HepG2 (cell line): ENCODE measurements at regions not wholly inside any gene's neighbourhood (a gene's known extent, or its start where the extent isn't known, plus 50 kb on each side); places are given as distances from the start of the nearest gene placed in this dataset.

Experiments
- ATAC-seq: fragments of 200-7000 bp; cut with Tn5 transposase; 3 replicates; pipeline ENCODE4 v1.9.1; 2020; ENCODE audit warnings: mild to moderate bottlenecking, moderate library complexity
- BruUV-seq: library from RNA; stranded (reverse); fragments of 400-500 nt; replicated peaks from 2 replicates; lab custom pipeline; 2021; lab: Mats Ljungman, UMichigan
- CTCF ChIA-PET: fragments of 300-600 bp; formaldehyde crosslinking; extraction: SDS; loops from one replicate; lab custom pipeline; 2021; ENCODE audit warnings: low total read pairs, inconsistent platforms, low intra/inter-chr PET ratio; lab: Yijun Ruan, JAX
- POLR2A ChIA-PET: fragments of 350-600 bp; sonication (Branson Sonifier 250); formaldehyde crosslinking; loops from one replicate; lab custom pipeline; 2020; ENCODE audit warnings: antibody characterized with exemption, inconsistent platforms; lab: Yijun Ruan, JAX
- DNase-seq: peaks from one replicate; pipeline ENCODE4 v3.0.0-alpha.2; 2015; ENCODE audit warnings: low spot score
- FAIRE-seq: peaks from 3 replicates; lab custom pipeline; 2011; peaks lifted over from hg19 to GRCh38; lab: Jason Lieb, UNC
- H2AFZ ChIP-seq: one replicate; pipeline ENCODE4 v1.6.1; 2011; ENCODE audit warnings: low read length, inconsistent platforms
- H3K27ac ChIP-seq: fragments of 300-600 bp; 3 replicates; pipeline ENCODE4 v1.8.0; 2011; ENCODE audit warnings: mixed run types, mild to moderate bottlenecking, mixed read lengths, low read length, inconsistent platforms; ENCODE audit not compliant: insufficient read depth; ENCODE audit errors: extremely low read length
- H3K27me3 ChIP-seq, 2 experiments: fragments of 200-600 bp in 1 of 2; 2 replicates in 1 of 2; 3 replicates in 1 of 2; pipeline versions ENCODE4 v1.6.0 to v1.8.0; 2011; ENCODE audit warnings: low read length in 2 of 2, mild to moderate bottlenecking in 2 of 2, moderate library complexity in 2 of 2, inconsistent platforms in 1 of 2; ENCODE audit not compliant: insufficient read depth in 2 of 2, control insufficient read depth in 1 of 2
- H3K36me3 ChIP-seq, 2 experiments: fragments of 200-600 bp in 1 of 2; replicated peaks in 1 of 2; 2 replicates in 1 of 2; 3 replicates in 1 of 2; pipeline versions ENCODE4 v1.5.1 to v1.8.0; 2011; ENCODE audit warnings: low read length in 2 of 2, inconsistent platforms in 1 of 2; ENCODE audit not compliant: insufficient read depth in 2 of 2, control insufficient read depth in 1 of 2
- H3K4me1 ChIP-seq: 2 replicates; pipeline ENCODE4 v1.5.1; 2012; ENCODE audit warnings: low read length, inconsistent platforms; ENCODE audit not compliant: insufficient read depth
- H3K4me2 ChIP-seq: 2 replicates; pipeline ENCODE4 v1.6.0; 2011; ENCODE audit warnings: low read depth, low read length, inconsistent platforms
- H3K4me3 ChIP-seq, 3 experiments: fragments of 200-600 bp in 1 of 3; sonication (generic), shearing (Covaris generic) in 1 of 3; replicated peaks in 1 of 3; 2 replicates each; pipeline ENCODE4 v1.5.1; 2011 to 2016; ENCODE audit warnings: low read length in 3 of 3, inconsistent platforms in 2 of 3, low read depth in 2 of 3, mild to moderate bottlenecking in 2 of 3, control low read depth in 1 of 3, mixed read lengths in 1 of 3; ENCODE audit not compliant: insufficient read depth in 1 of 3
- H3K79me2 ChIP-seq: one replicate; pipeline ENCODE4 v1.6.1; 2011; ENCODE audit warnings: low read length, inconsistent platforms; ENCODE audit not compliant: insufficient read depth
- H3K9ac ChIP-seq: 2 replicates; pipeline ENCODE4 v1.6.0; 2011; ENCODE audit warnings: mild to moderate bottlenecking, low read depth, low read length, inconsistent platforms; ENCODE audit not compliant: insufficient read depth
- H3K9me3 ChIP-seq: 2 replicates; pipeline ENCODE4 v1.5.1; 2012; ENCODE audit warnings: mild to moderate bottlenecking, low read length
- H4K20me1 ChIP-seq: 2 replicates; pipeline ENCODE4 v1.6.0; 2011; ENCODE audit warnings: inconsistent platforms, mild to moderate bottlenecking, low read length, moderate library complexity; ENCODE audit not compliant: insufficient read depth
- CREBL2 ChIP-seq: sonication (generic); formaldehyde crosslinking; IDR thresholded peaks from 2 replicates; pipeline ENCODE4 v1.8.1; 2023; ENCODE audit warnings: missing genetic modification reagents, mild to moderate bottlenecking, borderline replicate concordance
- ETS1 ChIP-seq: sonication (generic); formaldehyde crosslinking; IDR thresholded peaks from 2 replicates; pipeline ENCODE4 v1.4.0; 2020; ENCODE audit warnings: missing genetic modification reagents
- MED1 ChIP-seq: sonication (generic); formaldehyde crosslinking; IDR thresholded peaks from 2 replicates; pipeline ENCODE4 v1.4.0; 2020; ENCODE audit warnings: missing genetic modification reagents
- NRL ChIP-seq: sonication (generic); formaldehyde crosslinking; IDR thresholded peaks from 2 replicates; pipeline ENCODE4 v1.5.0; 2020; ENCODE audit warnings: missing genetic modification reagents, mild to moderate bottlenecking, moderate library complexity, borderline replicate concordance
- RARA ChIP-seq: IDR thresholded peaks from 2 replicates; pipeline ENCODE4 v1.6.1; 2016; ENCODE audit warnings: missing genetic modification reagents, missing compliant biosample characterization
- REPIN1 ChIP-seq: sonication (generic); formaldehyde crosslinking; IDR thresholded peaks from 2 replicates; pipeline ENCODE4 v1.8.0; 2022; ENCODE audit warnings: missing genetic modification reagents, low read depth, mild to moderate bottlenecking, borderline replicate concordance
- SALL2 ChIP-seq: sonication (generic); formaldehyde crosslinking; IDR thresholded peaks from 2 replicates; pipeline ENCODE4 v1.8.1; 2023; ENCODE audit warnings: mild to moderate bottlenecking, missing genetic modification reagents, inconsistent platforms
- TERF1 ChIP-seq: sonication (generic); formaldehyde crosslinking; IDR thresholded peaks from 2 replicates; pipeline ENCODE4 v1.8.0; 2022; ENCODE audit warnings: mild to moderate bottlenecking, missing genetic modification reagents, moderate library complexity
- ZBTB42 ChIP-seq: sonication (generic); formaldehyde crosslinking; IDR thresholded peaks from 2 replicates; pipeline ENCODE4 v1.5.0; 2020; ENCODE audit warnings: mild to moderate bottlenecking, missing genetic modification reagents
- ZNF550 ChIP-seq: sonication (generic); formaldehyde crosslinking; IDR thresholded peaks from 2 replicates; pipeline ENCODE4 v1.4.0; 2020; ENCODE audit warnings: mild to moderate bottlenecking, missing genetic modification reagents, borderline replicate concordance
- WGBS: methylation state at CpG from one replicate; pipeline ENCODE4 v1.1.6; 2017; ENCODE audit warnings: low lambda C conversion rate; 5-methylcytosine and 5-hydroxymethylcytosine counted together
- in situ Hi-C: cut with HindIII; loops from 2 replicates; pipeline ENCODE4 v1.10.0; 2017; ENCODE audit warnings: low pct_unique_long_range_greater_than_20kb; ENCODE audit not compliant: extremely low pct_ligation_motif_present
- intact Hi-C: fragments of 100-400 bp; cut with micrococcal nuclease; formaldehyde crosslinking; loops from one replicate; pipeline ENCODE4 v1.10.0; 2022; ENCODE audit not compliant: unreplicated experiment

GRCh38 chr9:69986970-69987369 lies 56.7 kb upstream of the MAMDC2 start:
- ATAC-seq (no peak), DNase-seq (no peak), FAIRE-seq (no peak)
- intact Hi-C loops (no loop called here), in situ Hi-C loops (no loop called here)
- H3K4me3 ChIP-seq: no peak overlapping the region
- no peak overlapping the region for H3K9ac ChIP-seq
- H3K4me2 ChIP-seq: no peak overlapping the region
- H3K36me3 ChIP-seq: no peaks in the 10 kb centered on the region
- no TSS peak for BruUV-seq
- POLR2A ChIA-PET: no interaction called here
- no peak overlapping the region for H2AFZ ChIP-seq
- no peaks in the 10 kb centered on the region for H3K27me3 ChIP-seq
- CTCF ChIA-PET: no interaction called here
- TF ChIP-seq NRL (no peak), ZNF550 (CRISPR knock-in tag) (no peak), ZBTB42 (CRISPR knock-in tag) (no peak), REPIN1 (CRISPR knock-in tag) (no peak)
- no peaks in the 10 kb centered on the region for H3K79me2 ChIP-seq
- H3K27ac ChIP-seq: no peak overlapping the region
- no peaks in the 10 kb centered on the region for H4K20me1 ChIP-seq
- no peaks in the 10 kb centered on the region for H3K9me3 ChIP-seq
- no peaks in the 10 kb centered on the region for H3K4me1 ChIP-seq
- 9% methylated on average over 5 of the region's 5 CpGs for WGBS

GRCh38 chr9:69987457-69987856 lies 56.2 kb upstream of the MAMDC2 start:
- no peak for TF ChIP-seq ETS1 (CRISPR knock-in tag)
- TF ChIP-seq CREBL2 (CRISPR knock-in tag): no peak
- no peak for TF ChIP-seq SALL2 (CRISPR knock-in tag)
- TF ChIP-seq RARA (CRISPR knock-in tag): no peak
- no peak for TF ChIP-seq TERF1 (CRISPR knock-in tag)
- no peak for TF ChIP-seq MED1
- ChIA-PET POLR2A (no interaction called here), CTCF (no interaction called here)
- no peak overlapping the region for H3K4me2 ChIP-seq
- H2AFZ ChIP-seq: no peak overlapping the region
- no peak overlapping the region for H3K27ac ChIP-seq
- no peak overlapping the region for H3K9ac ChIP-seq
- FAIRE-seq (no peak), DNase-seq (no peak), ATAC-seq (no peak)
- intact Hi-C loops (no loop called here), in situ Hi-C loops (no loop called here)
- H3K27me3 ChIP-seq: no peaks in the 10 kb centered on the region
- no peak overlapping the region for H3K4me3 ChIP-seq
- no peaks in the 10 kb centered on the region for H3K79me2 ChIP-seq
- H4K20me1 ChIP-seq: no peaks in the 10 kb centered on the region
- H3K9me3 ChIP-seq: no peaks in the 10 kb centered on the region
- no peaks in the 10 kb centered on the region for H3K36me3 ChIP-seq
- no peaks in the 10 kb centered on the region for H3K4me1 ChIP-seq
- no TSS peak for BruUV-seq
